ENCODE measurements at regions not wholly inside any gene's neighbourhood (a gene's known extent, or its start where the extent isn't known, plus 50 kb on each side); places are given as distances from the start of the nearest gene placed in this dataset.

DNA sequence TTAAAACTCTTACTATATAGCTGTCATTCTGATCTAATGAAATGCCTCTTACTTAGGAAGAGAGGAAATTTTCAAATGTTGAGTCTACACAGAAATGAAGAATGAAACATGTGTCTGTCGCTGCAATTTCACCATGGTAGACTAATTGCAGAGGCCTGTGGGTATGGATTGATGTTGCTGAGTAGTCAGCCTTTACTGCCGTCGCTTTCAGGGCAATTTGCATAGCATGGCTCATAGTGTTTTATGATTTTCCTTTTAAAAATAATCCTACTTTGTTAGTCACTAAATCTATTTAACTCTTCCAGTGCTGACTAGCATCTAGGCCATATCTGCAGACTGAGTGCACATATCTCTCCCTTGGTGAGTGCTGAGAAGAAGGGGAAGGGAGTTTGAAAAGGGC lies 819.2 kb downstream of the SATB2 start:
- H4K20me1 ChIP-seq (ENCODE audit: control insufficient read depth, insufficient read depth, low read length, poor library complexity, severe bottlenecking) = no peaks in the 10 kb centered on the region
- no peak overlapping the region for H3K27ac Mint-ChIP-seq
- ChIA-PET POLR2A (no interaction called here), CTCF (no interaction called here)
- no peaks in the 10 kb centered on the region for H3K9me3 ChIP-seq (ENCODE audit: control extremely low read depth in 1 of 3, control insufficient read depth in 2 of 3, insufficient read depth in 1 of 3, low read length in 2 of 3)
- no peaks in the 10 kb centered on the region for H3K36me3 ChIP-seq (replicated peaks in 1 of 2; ENCODE audit: control extremely low read depth in 1 of 2, control insufficient read depth in 1 of 2, extremely low read depth in 1 of 2, insufficient read depth in 2 of 2, low read length in 1 of 2)
- no peak for ATAC-seq (ENCODE audit: low read depth)
- H3K27me3 ChIP-seq (replicated peaks in 1 of 4; ENCODE audit: control extremely low read depth in 1 of 4, control insufficient read depth in 3 of 4, insufficient read depth in 4 of 4, low read length in 3 of 4) = no peaks in the 10 kb centered on the region
- WGBS (ENCODE audit: insufficient coverage) = no CpG with 5 or more reads among the region's 3 CpGs
- no peak overlapping the region for H3K4me3 ChIP-seq (ENCODE audit: control extremely low read depth in 1 of 5, extremely low read depth in 1 of 5, insufficient read depth in 1 of 5, low read depth in 2 of 5, low read length in 4 of 5)
- no peak overlapping the region for H2AFZ ChIP-seq (ENCODE audit: insufficient read depth, low read depth, low read length, poor library complexity, severe bottlenecking)
- no peaks in the 10 kb centered on the region for H3K4me1 Mint-ChIP-seq
- H3K4me3 Mint-ChIP-seq = no peak overlapping the region
- no peak for DNase-seq
- intact Hi-C loops (cut with micrococcal nuclease) = no loop called here
- H3K27ac ChIP-seq (ENCODE audit: low read length in 2 of 2) = no peak overlapping the region
- TF ChIP-seq, protein P1, sequence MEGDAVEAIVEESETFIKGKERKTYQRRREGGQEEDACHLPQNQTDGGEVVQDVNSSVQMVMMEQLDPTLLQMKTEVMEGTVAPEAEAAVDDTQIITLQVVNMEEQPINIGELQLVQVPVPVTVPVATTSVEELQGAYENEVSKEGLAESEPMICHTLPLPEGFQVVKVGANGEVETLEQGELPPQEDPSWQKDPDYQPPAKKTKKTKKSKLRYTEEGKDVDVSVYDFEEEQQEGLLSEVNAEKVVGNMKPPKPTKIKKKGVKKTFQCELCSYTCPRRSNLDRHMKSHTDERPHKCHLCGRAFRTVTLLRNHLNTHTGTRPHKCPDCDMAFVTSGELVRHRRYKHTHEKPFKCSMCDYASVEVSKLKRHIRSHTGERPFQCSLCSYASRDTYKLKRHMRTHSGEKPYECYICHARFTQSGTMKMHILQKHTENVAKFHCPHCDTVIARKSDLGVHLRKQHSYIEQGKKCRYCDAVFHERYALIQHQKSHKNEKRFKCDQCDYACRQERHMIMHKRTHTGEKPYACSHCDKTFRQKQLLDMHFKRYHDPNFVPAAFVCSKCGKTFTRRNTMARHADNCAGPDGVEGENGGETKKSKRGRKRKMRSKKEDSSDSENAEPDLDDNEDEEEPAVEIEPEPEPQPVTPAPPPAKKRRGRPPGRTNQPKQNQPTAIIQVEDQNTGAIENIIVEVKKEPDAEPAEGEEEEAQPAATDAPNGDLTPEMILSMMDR (IDR thresholded peaks at IDR 0.05) = no peak
- no peak for TF ChIP-seq EZH2 (IDR thresholded peaks at IDR 0.05; ENCODE audit: borderline replicate concordance, insufficient read depth, low read depth, low read length, poor library complexity, severe bottlenecking)
- no peaks in the 10 kb centered on the region for H3K4me1 ChIP-seq (ENCODE audit: control insufficient read depth in 2 of 2, insufficient read depth in 2 of 2, low read length in 2 of 2)
- no peak overlapping the region for H3K4me2 ChIP-seq (replicated peaks; ENCODE audit: low read depth, low read length, poor library complexity, severe bottlenecking)
- H3K27me3 Mint-ChIP-seq = no peaks in the 10 kb centered on the region
- no peaks in the 10 kb centered on the region for H3K79me2 ChIP-seq (ENCODE audit: control insufficient read depth, insufficient read depth, low read length)
- no peaks in the 10 kb centered on the region for H3K9me3 Mint-ChIP-seq (ENCODE audit: insufficient read depth)
- no peak overlapping the region for H3K9ac ChIP-seq (ENCODE audit: low read length)

DNA sequence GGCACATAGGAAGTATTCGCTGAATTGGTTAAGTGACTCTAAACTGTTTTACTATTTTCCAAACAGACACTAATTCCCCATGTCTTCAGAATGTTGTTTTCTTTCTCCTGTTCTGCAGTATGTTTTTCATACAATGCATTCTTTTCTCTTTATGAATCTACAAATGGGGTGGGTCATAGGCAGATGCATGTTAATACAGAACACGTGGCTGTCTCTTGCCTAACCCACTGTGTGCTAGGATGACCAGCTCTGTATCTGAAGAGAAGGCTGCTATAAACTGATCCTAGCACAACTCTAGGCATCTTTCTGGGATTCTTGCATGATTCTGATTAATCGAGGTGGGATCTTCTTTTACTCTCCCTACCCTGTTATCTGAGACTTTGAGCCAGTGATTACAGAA lies 826.0 kb downstream of the PLCL1 start:
- 94% methylated on average over 2 of the region's 3 CpGs for WGBS (ENCODE audit: insufficient coverage)
- H3K4me2 ChIP-seq (replicated peaks; ENCODE audit: low read depth, low read length, poor library complexity, severe bottlenecking) = no peak overlapping the region
- no peaks in the 10 kb centered on the region for H4K20me1 ChIP-seq (ENCODE audit: control insufficient read depth, insufficient read depth, low read length, poor library complexity, severe bottlenecking)
- H3K4me1 Mint-ChIP-seq = no peaks in the 10 kb centered on the region
- TF ChIP-seq EZH2 (IDR thresholded peaks at IDR 0.05; ENCODE audit: borderline replicate concordance, insufficient read depth, low read depth, low read length, poor library complexity, severe bottlenecking) = no peak
- TF ChIP-seq, protein P1 (IDR thresholded peaks at IDR 0.05) = no peak
- no peaks in the 10 kb centered on the region for H3K79me2 ChIP-seq (ENCODE audit: control insufficient read depth, insufficient read depth, low read length)
- intact Hi-C loops (cut with micrococcal nuclease) = no loop called here
- ATAC-seq (ENCODE audit: low read depth) (no peak), DNase-seq (no peak)
- no peaks in the 10 kb centered on the region for H3K27me3 ChIP-seq (replicated peaks in 1 of 4; ENCODE audit: control extremely low read depth in 1 of 4, control insufficient read depth in 3 of 4, insufficient read depth in 4 of 4, low read length in 3 of 4)
- H3K9ac ChIP-seq (ENCODE audit: low read length) = no peak overlapping the region
- H3K27ac ChIP-seq (ENCODE audit: low read length in 2 of 2) = no peak overlapping the region
- no peak overlapping the region for H3K4me3 ChIP-seq (ENCODE audit: control extremely low read depth in 1 of 5, extremely low read depth in 1 of 5, insufficient read depth in 1 of 5, low read depth in 2 of 5, low read length in 4 of 5)
- H3K4me3 Mint-ChIP-seq = no peak overlapping the region
- H3K27me3 Mint-ChIP-seq = no peaks in the 10 kb centered on the region
- CTCF ChIA-PET = no interaction called here
- no peak overlapping the region for H2AFZ ChIP-seq (ENCODE audit: insufficient read depth, low read depth, low read length, poor library complexity, severe bottlenecking)
- POLR2A ChIA-PET = no interaction called here
- no peak overlapping the region for H3K27ac Mint-ChIP-seq
- no peaks in the 10 kb centered on the region for H3K36me3 ChIP-seq (replicated peaks in 1 of 2; ENCODE audit: control extremely low read depth in 1 of 2, control insufficient read depth in 1 of 2, extremely low read depth in 1 of 2, insufficient read depth in 2 of 2, low read length in 1 of 2)
- H3K9me3 Mint-ChIP-seq (ENCODE audit: insufficient read depth) = no peaks in the 10 kb centered on the region
- H3K9me3 ChIP-seq (ENCODE audit: control extremely low read depth in 1 of 3, control insufficient read depth in 2 of 3, insufficient read depth in 1 of 3, low read length in 2 of 3) = no peaks in the 10 kb centered on the region
- H3K4me1 ChIP-seq (ENCODE audit: control insufficient read depth in 2 of 2, insufficient read depth in 2 of 2, low read length in 2 of 2) = no peaks in the 10 kb centered on the region
